ENCODE measurements at regions not wholly inside any gene's neighbourhood (a gene's known extent, or its start where the extent isn't known, plus 50 kb on each side); places are given as distances from the start of the nearest gene placed in this dataset.

DNA sequence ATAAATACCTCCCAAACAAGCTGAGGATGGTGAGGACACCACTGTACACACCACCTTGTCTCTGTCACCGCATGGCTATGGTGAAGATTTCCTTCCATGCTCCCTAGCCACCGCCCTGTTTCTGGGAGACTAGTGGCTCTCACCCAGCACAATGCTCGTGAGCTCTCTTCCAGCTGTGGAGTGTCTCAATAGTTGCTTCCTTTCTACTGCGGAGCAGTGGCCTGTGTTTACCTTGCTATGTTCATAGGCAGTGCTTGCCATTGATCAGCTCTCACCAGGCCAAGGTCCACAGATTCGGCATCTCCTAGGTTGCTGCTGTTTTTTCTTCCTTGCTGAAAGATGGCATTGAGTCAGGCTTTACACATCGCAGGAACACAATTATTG is 313.6 kb upstream of the RTL1 start:
- Histone ChIP-seq H4K20me1 (replicated peaks; ENCODE audit: insufficient read depth) (no peaks in the 10 kb centered on the region), H3F3A (replicated peaks; ENCODE audit: low read depth) (no peaks in the 10 kb centered on the region), H3K27ac (ENCODE audit: low read depth) (no peak overlapping the region), H3K9me2 (ENCODE audit: insufficient read depth) (no peaks in the 10 kb centered on the region), H3K4me1 (ENCODE audit: insufficient read depth) (0 out of 2 replicates have a peak, but pooled peaks cover 5% of the 10 kb centered on the region), H2AFZ (no peak overlapping the region), H3K79me2 (replicated peaks; ENCODE audit: insufficient read depth) (no peaks in the 10 kb centered on the region), H3K36me3 (ENCODE audit: insufficient read depth) (no peaks in the 10 kb centered on the region), H3K27me3 (ENCODE audit: insufficient read depth) (no peaks in the 10 kb centered on the region), H3K4me2 (no peak overlapping the region), H3K4me3 (no peak overlapping the region)
- Mint-ChIP-seq H3K27ac (no peak overlapping the region), H3K27me3 (ENCODE audit: insufficient read depth, low read depth, poor library complexity) (peaks cover 2% of the 10 kb centered on the region), H3K4me3 (no peak overlapping the region), H3K9me3 (peaks cover 6% of the 10 kb centered on the region; the same call in 1 of the 3 replicates), H3K4me1 (peaks cover 4% of the 10 kb centered on the region; the same call in 1 of the 3 replicates), H3K36me3 (ENCODE audit: low read depth) (no peaks in the 10 kb centered on the region; the same call in 1 of the 3 replicates)
- ATAC-seq (no peak), DNase-seq (ENCODE audit: low spot score) (no peak)
- TF ChIP-seq POLR2AphosphoS5 (IDR thresholded peaks at IDR 0.05; ENCODE audit: low read depth): no peak
- TF ChIP-seq, protein P1, sequence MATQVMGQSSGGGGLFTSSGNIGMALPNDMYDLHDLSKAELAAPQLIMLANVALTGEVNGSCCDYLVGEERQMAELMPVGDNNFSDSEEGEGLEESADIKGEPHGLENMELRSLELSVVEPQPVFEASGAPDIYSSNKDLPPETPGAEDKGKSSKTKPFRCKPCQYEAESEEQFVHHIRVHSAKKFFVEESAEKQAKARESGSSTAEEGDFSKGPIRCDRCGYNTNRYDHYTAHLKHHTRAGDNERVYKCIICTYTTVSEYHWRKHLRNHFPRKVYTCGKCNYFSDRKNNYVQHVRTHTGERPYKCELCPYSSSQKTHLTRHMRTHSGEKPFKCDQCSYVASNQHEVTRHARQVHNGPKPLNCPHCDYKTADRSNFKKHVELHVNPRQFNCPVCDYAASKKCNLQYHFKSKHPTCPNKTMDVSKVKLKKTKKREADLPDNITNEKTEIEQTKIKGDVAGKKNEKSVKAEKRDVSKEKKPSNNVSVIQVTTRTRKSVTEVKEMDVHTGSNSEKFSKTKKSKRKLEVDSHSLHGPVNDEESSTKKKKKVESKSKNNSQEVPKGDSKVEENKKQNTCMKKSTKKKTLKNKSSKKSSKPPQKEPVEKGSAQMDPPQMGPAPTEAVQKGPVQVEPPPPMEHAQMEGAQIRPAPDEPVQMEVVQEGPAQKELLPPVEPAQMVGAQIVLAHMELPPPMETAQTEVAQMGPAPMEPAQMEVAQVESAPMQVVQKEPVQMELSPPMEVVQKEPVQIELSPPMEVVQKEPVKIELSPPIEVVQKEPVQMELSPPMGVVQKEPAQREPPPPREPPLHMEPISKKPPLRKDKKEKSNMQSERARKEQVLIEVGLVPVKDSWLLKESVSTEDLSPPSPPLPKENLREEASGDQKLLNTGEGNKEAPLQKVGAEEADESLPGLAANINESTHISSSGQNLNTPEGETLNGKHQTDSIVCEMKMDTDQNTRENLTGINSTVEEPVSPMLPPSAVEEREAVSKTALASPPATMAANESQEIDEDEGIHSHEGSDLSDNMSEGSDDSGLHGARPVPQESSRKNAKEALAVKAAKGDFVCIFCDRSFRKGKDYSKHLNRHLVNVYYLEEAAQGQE (IDR thresholded peaks at IDR 0.05; ENCODE audit: unreplicated experiment): no peak
- TF ChIP-seq STAT1 (IDR thresholded peaks at IDR 0.05; ENCODE audit: unreplicated experiment): no peak
- TF ChIP-seq CREB1 (CRISPR knock-in tag; IDR thresholded peaks at IDR 0.05; ENCODE audit: low read depth): no peak

DNA sequence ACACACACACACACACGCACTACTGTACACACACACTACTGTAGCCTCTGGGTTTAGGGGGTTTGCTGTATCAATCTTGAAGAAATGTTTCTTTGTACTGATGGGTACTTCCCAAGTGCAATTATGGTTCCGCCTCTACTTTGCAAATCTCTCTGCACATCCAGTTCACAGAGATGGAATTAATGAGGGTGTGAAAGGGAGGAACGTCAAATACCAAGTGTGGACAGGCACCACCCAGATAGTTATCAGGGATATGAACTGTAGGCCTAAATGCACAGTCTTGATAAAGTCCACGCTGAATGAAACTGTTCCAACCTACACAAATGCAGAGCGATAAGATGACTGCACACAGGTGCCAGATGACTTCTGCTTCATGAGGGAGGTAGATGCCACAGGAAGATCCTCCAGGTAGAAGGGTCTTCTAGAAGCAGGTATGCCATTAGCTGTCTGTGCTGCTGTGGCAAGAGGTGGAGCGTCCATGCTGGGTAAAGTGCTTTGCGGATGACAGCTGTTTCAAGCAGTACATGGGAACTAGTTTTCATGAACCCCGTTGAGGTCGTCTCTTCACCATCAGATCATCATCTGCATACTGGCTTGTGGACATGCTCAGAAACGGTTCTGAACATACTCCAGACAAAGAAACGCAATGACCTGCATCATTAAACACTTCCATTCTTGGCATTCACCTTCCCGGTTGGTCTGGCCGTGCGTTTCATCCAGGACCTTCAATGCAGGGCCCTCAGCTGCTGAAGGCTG is 314.3 kb upstream of the RTL1 start:
- Mint-ChIP-seq H3K27ac (no peak overlapping the region), H3K4me3 (no peak overlapping the region), H3K9me3 (peaks cover 5% of the 10 kb centered on the region; the same call in 1 of the 3 replicates), H3K4me1 (peaks cover 10% of the 10 kb centered on the region; the same call in 2 of the 3 replicates), H3K27me3 (ENCODE audit: insufficient read depth, low read depth, poor library complexity) (peaks cover 3% of the 10 kb centered on the region), H3K36me3 (ENCODE audit: low read depth) (no peaks in the 10 kb centered on the region; the same call in 1 of the 3 replicates)
- H3K4me2 ChIP-seq: no peak overlapping the region
- no peak for ATAC-seq
- H3K4me1 ChIP-seq (ENCODE audit: insufficient read depth): peaks cover 10% of the 10 kb centered on the region
- H2AFZ ChIP-seq: no peak overlapping the region
- H3F3A ChIP-seq (replicated peaks; ENCODE audit: low read depth): no peaks in the 10 kb centered on the region
- H3K4me3 ChIP-seq: no peak overlapping the region
- no peak for DNase-seq (ENCODE audit: low spot score)
- no peak overlapping the region for H3K27ac ChIP-seq (ENCODE audit: low read depth)
- no peaks in the 10 kb centered on the region for H3K27me3 ChIP-seq (ENCODE audit: insufficient read depth)
- H3K36me3 ChIP-seq (ENCODE audit: insufficient read depth): no peaks in the 10 kb centered on the region
- H4K20me1 ChIP-seq (replicated peaks; ENCODE audit: insufficient read depth): no peaks in the 10 kb centered on the region
- H3K79me2 ChIP-seq (replicated peaks; ENCODE audit: insufficient read depth): no peaks in the 10 kb centered on the region
- no peaks in the 10 kb centered on the region for H3K9me2 ChIP-seq (ENCODE audit: insufficient read depth)
- TF ChIP-seq, protein P2, sequence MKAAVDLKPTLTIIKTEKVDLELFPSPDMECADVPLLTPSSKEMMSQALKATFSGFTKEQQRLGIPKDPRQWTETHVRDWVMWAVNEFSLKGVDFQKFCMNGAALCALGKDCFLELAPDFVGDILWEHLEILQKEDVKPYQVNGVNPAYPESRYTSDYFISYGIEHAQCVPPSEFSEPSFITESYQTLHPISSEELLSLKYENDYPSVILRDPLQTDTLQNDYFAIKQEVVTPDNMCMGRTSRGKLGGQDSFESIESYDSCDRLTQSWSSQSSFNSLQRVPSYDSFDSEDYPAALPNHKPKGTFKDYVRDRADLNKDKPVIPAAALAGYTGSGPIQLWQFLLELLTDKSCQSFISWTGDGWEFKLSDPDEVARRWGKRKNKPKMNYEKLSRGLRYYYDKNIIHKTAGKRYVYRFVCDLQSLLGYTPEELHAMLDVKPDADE (IDR thresholded peaks at IDR 0.05): no peak
- TF ChIP-seq POLR2AphosphoS5 (IDR thresholded peaks at IDR 0.05; ENCODE audit: low read depth) (no peak), EZH2 (IDR thresholded peaks at IDR 0.05; ENCODE audit: low read depth, unreplicated experiment) (no peak), JUNB (IDR thresholded peaks at IDR 0.05; ENCODE audit: unreplicated experiment) (no peak), CREB1 (CRISPR knock-in tag; IDR thresholded peaks at IDR 0.05; ENCODE audit: low read depth) (no peak), ZNF114 (CRISPR knock-in tag; IDR thresholded peaks at IDR 0.05) (no peak)
- TF ChIP-seq, protein P3, sequence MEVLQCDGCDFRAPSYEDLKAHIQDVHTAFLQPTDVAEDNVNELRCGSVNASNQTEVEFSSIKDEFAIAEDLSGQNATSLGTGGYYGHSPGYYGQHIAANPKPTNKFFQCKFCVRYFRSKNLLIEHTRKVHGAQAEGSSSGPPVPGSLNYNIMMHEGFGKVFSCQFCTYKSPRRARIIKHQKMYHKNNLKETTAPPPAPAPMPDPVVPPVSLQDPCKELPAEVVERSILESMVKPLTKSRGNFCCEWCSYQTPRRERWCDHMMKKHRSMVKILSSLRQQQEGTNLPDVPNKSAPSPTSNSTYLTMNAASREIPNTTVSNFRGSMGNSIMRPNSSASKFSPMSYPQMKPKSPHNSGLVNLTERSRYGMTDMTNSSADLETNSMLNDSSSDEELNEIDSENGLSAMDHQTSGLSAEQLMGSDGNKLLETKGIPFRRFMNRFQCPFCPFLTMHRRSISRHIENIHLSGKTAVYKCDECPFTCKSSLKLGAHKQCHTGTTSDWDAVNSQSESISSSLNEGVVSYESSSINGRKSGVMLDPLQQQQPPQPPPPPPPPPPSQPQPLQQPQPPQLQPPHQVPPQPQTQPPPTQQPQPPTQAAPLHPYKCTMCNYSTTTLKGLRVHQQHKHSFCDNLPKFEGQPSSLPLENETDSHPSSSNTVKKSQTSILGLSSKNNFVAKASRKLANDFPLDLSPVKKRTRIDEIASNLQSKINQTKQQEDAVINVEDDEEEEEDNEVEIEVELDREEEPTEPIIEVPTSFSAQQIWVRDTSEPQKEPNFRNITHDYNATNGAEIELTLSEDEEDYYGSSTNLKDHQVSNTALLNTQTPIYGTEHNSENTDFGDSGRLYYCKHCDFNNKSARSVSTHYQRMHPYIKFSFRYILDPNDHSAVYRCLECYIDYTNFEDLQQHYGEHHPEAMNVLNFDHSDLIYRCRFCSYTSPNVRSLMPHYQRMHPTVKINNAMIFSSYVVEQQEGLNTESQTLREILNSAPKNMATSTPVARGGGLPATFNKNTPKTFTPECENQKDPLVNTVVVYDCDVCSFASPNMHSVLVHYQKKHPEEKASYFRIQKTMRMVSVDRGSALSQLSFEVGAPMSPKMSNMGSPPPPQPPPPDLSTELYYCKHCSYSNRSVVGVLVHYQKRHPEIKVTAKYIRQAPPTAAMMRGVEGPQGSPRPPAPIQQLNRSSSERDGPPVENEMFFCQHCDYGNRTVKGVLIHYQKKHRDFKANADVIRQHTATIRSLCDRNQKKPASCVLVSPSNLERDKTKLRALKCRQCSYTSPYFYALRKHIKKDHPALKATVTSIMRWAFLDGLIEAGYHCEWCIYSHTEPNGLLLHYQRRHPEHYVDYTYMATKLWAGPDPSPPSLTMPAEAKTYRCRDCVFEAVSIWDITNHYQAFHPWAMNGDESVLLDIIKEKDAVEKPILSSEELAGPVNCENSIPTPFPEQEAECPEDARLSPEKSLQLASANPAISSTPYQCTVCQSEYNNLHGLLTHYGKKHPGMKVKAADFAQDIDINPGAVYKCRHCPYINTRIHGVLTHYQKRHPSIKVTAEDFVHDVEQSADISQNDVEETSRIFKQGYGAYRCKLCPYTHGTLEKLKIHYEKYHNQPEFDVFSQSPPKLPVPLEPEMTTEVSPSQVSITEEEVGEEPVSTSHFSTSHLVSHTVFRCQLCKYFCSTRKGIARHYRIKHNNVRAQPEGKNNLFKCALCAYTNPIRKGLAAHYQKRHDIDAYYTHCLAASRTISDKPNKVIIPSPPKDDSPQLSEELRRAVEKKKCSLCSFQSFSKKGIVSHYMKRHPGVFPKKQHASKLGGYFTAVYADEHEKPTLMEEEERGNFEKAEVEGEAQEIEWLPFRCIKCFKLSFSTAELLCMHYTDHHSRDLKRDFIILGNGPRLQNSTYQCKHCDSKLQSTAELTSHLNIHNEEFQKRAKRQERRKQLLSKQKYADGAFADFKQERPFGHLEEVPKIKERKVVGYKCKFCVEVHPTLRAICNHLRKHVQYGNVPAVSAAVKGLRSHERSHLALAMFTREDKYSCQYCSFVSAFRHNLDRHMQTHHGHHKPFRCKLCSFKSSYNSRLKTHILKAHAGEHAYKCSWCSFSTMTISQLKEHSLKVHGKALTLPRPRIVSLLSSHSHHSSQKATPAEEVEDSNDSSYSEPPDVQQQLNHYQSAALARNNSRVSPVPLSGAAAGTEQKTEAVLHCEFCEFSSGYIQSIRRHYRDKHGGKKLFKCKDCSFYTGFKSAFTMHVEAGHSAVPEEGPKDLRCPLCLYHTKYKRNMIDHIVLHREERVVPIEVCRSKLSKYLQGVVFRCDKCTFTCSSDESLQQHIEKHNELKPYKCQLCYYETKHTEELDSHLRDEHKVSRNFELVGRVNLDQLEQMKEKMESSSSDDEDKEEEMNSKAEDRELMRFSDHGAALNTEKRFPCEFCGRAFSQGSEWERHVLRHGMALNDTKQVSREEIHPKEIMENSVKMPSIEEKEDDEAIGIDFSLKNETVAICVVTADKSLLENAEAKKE (CRISPR knock-in tag; IDR thresholded peaks at IDR 0.05): no peak
